Tongue (tissue), 1 donor: ENCODE measurements at regions not wholly inside any gene's neighbourhood (a gene's known extent, or its start where the extent isn't known, plus 50 kb on each side); places are given as distances from the start of the nearest gene placed in this dataset.

Source experiments
- DNase-seq: peaks from one replicate; pipeline ENCODE4 v3.0.0-alpha.2; 2015

DNA sequence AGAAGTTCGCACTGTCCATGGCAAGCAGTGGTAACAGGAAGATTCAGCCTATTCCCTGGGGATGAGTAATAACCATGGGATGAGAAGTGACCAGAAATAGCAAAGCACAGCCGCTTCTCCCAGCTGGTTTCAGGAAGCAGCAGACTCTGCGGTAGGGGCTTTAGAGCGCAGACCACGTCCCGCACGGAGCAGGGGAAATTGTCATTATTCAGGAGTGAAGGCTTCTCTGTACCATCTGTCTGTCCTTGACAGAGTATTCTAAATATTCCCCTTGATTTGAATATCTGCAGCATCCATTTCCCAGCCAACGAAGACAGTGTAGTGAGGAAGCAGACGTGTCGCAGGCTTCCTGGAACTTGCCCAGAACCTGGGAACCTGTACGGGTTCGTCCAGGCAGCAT lies 159.6 kb downstream of the NXNL2 start:
- DNase-seq: peak; percentile 32

DNA sequence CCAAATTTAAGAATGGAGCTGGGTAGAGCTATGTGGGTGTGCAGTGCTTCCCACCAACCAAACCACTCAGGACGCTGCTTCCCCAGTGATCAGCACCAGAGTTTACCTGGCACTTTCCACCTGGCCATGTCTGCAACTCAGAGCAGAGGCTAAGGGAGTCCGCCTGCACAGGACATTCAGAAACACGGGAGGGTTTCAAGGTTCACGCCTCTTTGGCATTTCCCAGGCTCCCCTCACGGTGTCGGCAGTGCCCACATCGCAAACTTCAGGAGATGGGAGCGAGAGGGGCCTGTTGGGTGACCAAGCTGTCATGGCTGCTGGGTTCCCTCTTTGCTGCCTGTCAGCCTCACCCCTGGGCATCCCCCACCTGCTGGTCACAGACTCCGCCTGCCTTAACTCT lies 161.5 kb downstream of the NXNL2 start:
- DNase-seq: no peak

DNA sequence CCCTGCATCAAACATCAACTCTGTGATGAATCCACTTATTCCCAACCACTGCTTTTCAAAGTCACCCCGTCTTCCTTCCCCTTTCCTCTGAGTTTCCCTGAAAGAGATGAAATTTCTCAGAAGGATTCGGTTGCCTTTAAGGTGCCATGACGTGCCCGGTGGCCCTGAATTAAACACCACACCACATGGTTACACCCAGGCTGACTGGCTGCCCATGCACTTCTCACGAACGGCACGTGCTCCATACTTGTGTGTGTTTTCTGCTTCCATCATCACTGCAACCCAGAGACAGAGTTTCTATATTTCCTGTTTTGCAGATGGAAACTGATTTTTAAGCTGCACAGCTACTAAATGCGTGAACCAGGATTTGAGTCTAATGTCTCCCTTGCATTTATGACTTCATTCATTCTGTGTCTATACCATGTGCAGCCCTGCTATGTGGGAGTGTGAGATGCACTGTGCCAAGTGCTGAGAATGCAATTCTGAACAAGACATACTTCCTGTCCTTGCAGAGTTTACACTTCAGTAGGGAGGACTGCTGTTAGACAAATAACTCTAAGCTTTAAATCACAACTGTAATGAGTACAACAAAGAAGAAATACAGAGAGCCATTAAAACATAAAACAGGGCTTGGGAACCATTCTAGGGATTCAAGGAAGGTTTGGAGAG lies 162.9 kb downstream of the NXNL2 start:
- DNase-seq: no peak

DNA sequence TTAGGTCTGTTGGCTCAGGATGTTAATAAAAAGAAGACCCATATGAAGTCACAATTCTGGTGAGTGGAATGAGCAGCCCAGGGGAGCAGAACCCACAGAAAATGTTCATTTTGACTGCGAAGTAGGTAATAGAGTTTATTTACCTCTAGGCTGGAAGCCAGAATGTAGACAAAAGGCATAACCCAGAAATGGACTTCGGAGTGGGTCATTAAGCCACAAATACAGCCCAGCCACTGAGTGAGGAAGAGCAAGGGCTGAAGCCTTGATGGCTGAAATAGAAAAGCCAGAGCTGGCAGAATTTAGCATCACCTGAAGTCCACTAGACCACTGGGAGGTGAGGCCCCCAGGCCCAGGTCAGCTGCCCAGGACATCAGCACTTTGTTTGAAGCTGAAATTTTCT lies 168.0 kb downstream of the NXNL2 start:
- no peak for DNase-seq

DNA sequence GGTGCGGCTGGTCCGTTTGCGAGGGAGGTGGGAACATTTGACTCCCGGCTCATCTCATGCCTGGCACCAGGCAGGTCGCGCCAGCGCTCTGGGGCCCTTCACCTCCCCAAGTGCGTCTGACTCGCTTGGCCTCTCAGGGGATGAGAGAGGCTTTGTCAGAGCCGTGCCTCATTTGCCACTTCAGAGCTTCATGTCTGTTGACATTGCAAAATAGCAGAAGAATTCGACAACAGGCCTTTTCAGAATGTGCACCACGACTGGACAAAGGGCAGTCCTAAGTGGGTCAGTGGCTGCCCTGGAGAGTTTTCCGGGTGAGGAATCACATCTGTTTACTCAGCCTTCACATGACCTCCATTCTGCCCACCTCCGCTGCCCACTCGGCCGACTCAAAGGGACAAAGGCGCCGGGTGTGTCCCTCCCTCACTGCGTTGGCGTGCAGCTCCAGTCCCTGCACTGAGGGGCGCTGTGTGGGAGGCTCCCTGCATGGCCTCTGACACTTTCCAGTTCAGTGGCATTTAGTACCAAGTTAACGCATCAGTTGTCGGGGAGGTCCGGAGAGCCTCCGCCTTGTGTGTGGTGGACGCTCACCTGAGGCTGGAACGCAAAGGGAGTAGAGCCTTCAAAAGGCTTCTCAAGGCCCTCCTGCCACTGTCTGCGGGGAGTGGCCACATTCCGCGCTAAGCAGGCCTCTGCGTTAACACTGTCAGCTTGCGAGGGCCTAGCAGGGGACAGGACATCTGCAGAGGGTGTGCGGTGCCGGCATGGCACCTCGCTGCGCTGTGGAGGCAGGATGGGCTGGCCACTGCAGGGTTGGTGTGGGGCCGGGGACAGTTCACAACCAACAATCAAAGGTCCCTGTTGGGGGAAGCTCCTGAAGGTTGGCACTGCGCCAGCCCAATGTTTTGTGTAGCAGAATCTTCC lies 171.5 kb downstream of the NXNL2 start:
- no peak for DNase-seq

DNA sequence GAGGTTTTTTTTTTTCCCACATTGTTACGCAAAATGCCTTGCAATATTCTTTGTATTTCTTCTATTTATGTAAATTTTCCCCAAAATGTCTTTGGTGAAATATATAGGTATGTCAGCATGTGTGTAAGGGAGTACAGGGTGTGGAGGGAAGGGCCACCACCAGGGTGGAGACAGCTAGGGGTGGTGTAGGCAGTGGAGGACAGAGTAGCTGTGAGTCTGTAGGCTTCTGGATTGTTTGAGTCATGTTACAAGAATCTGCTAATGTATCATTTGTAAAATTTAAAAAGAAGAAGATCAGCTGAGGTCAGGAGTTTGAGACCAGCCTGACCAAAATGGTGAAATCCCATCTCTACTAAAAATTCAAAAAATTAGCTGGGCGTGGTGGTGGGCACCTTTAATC lies 175.5 kb downstream of the NXNL2 start:
- DNase-seq: no peak

DNA sequence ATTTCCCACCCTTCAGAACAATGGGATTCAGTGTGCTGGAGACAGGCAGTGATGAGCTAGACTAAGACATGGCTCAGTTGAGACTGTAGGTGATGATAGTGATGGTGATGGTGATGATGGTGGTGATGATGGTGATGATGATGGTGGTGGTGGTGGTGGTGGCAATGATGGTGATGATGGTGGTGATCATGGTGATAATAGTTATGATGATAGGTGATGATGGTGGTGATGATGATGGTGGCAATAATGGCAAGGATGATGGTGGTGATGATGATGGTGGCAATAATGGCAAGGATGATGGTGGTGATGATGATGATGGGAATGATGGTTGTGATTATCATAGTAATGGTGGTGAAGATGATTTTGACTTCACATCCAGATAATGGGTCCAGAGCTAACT lies 176.7 kb downstream of the NXNL2 start:
- DNase-seq: no peak

DNA sequence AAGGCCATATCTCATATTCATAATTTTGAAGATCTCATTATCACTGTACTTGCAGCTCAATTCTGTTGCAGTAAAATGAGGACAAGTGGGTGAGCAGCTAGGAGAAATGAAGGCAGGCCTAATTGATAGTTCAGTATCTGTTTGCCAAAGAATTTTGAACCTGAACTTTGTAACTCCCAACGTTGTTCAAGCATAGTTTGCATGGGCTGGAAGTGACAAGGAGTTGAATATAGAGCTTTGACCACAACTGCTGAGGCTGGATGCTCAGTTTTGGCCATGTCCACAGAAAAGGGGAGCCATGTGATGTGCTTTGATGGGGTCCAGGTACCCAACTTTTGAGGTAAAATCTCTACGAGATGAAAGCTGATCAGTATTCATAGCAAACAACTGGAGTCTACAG lies 177.5 kb downstream of the NXNL2 start:
- no peak for DNase-seq

DNA sequence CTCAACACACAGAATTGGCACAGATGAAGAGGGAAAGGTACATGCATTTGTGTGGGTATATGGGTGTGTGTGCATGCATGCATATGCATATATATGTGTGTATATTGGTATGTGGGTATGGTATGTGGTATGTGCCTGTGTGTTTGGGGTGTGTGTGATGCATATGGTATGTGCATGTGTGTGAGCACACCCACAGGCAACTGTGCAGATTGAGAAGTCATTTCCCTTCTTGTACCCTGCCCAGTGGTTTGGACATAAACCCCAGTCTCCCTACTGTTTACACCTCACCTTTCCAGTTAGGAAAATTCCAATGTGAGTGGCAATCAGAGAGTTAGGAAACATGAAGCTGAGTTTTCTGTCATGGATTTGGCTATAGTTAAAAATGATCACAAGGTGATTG lies 178.0 kb downstream of the NXNL2 start:
- DNase-seq: no peak

DNA sequence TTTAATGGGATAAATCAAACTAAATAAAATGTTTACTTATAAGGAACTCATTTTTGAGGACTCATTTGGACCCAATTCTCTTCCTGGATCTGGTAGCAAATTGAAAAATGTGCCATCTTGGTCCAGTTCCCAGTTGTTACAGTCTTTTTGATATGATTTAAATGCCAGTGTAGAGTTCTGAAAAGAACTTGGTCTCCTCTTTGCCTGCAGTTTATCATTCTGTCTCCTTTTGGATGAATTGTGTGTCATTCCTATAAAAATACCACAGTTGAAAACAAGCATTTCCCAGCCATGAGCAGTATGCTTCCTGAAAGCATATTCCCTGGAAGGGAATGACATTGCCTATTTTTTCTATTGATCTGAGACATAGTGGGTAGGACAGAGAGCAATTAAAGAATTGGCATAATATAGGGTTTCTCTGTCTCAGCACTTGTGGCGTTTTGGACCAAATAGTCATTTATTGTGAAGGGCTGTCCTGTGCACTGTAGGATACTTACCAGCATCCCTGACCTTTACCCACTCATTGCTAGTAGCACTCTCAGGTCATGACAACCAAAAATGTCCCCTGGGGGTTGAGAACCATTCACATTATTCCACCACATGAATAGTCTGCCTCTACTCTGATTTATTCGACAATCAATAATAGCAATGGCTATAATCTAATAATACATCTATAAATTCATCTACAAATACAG lies 181.8 kb downstream of the NXNL2 start:
- no peak for DNase-seq

DNA sequence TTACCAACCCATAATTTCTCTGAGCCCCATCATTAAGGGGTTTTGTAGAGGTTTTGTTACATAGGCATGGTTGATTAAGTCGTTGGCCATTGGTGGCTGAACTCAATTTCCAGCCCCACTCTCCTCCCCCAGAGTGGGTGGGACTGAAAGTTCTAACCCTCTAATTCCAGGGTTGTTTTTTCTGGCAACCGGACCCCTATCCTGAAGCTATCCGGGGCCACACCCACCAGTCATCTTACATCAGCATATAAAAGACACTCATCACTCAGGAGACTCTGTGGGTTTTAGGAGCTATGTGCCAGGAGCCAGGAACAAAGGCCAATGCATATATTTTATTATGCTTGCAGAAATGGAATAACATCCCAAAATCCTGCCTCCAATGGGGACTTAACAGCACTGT lies 186.0 kb downstream of the NXNL2 start:
- no peak for DNase-seq

DNA sequence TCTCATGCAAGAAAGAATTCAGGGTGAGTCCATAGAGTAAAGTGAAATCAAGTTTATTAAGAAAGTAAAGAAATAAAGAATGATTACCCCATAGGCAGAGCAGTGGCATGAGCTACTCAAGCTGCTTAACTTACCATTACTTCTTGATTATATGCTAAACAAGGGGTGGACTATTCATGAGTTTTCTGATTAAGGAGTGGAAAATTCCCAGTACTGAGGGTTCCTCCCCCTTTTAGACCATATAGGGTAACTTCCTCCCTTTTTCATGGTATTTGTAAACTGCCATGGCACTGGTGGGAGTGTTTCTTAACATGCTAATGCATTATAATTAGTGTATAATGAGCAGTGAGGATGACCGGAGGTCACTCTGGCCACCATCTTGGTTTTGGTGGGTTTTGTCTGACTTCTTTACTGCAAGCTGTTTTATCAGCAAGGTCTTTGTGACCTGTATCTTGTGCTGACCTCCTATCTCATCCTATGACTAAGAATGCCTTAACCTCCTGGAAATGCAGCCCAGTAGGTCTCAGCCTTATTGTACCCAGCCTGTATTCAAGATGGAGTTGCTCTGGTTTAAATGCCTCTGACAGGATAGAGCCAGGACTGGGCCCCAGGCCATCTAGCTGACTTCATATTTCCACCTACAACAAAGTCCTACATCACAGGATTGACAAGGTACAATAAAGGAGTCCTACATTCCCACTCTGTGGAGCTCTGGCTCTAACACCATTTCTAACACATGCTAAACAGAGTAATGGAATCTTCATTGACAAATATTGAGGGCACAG lies 186.7 kb downstream of the NXNL2 start:
- no peak for DNase-seq

DNA sequence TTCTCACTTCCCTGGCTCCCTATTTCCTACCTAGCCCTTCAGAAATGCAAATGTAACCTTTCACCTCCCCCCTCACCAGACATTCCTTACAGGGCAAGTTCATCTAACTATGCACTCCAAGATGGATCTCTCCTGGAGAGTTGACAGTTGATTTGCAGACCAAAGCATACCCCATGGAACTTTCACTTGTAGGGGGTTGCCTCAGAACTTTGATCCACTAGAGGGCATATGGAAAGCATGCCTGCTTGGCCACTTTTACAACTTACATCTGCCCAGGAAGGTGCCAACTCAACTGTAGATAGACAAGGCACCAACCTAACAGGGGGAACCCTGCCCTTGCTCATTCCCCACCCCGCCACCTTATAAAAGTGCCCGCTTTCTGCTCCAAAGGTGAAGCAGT lies 187.8 kb downstream of the NXNL2 start:
- DNase-seq: no peak

DNA sequence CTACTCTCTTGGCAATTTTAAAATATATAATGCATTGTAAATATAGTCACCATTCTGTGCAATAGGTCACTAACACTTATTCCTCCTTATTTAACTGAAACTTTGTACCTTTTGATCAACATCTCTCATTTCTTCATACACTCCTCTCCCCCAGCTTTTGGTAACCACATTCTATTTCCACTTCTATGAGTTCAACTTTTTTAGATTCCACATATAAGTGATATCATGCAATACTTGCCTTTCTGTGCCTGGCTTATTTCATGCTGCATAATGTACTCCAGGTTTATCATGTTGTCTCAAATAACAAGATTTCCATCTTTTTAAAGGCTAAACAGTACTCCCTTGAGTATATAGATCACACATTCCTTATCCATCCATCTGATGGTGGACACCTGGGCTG lies 188.8 kb downstream of the NXNL2 start:
- DNase-seq: no peak

DNA sequence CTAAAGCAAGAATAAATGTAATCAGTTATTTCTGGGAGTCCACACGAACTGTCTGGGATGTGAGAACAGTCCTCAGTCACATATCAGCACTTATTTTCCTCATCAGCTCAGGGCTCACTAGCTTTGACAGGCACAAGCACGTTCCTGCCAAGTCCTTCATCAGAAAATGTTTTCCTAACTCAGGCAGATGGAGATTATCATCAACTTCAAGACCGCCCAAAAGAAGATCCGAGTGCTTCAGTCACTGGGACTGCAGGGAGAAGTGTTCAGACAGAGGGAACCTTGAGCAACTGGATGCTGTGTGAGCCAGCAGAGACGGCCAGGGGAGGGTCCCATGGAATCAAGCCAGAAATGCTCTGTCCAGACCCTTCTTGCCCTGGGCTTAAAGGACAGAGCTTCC lies 189.4 kb downstream of the NXNL2 start:
- no peak for DNase-seq

DNA sequence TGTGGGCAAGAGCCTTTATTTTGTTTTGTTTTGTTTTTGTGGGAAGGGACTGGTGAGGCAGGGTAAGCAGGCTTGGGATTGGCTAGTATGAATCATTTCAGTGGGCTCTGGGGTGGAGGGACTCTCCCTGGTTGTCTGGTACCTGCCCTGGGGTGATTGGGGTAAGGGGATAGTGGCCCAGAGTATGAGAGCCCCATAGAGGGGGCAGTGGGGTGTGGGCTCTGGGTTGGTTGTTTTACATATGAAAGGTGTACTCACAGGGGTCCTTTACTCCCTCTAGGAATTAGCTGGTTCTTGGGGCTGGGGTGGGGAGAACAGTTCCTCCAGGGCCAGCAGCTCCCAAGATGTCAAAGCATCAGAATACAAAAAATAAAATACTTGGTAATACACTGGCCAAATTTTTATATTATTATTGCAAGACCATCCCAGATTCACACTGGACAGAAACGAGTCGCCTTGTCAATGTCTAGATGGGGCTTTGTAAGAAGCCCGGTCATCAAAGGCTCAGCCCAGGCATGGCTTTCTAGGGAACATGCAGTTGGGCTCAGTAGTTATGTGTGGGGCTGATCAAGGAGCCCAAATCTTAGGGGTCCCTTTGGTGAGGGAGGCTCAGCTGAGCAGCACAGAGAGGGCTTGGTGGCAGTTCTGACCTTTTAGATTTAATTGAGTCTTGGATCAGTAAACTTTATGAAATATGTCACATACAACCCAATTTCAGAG lies 190.5 kb downstream of the NXNL2 start:
- no peak for DNase-seq

DNA sequence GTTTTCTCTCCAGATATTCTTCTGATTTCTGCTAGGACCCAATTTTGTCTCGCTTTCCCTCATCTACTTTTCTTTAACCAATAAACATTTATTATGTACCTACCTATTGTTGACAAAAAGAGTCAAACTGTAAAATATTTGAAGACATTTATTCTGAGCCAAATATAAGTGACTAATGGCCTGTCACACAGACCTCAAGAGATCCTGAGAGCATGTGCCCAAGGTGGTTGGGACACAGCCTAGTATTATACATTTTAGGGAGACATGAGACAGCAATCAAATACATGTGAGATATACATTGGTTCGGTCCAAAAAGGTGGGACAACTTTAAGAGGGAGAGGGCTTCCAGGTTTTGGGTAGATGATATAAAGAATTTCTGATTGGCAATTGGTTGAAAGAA lies 191.8 kb downstream of the NXNL2 start:
- no peak for DNase-seq

DNA sequence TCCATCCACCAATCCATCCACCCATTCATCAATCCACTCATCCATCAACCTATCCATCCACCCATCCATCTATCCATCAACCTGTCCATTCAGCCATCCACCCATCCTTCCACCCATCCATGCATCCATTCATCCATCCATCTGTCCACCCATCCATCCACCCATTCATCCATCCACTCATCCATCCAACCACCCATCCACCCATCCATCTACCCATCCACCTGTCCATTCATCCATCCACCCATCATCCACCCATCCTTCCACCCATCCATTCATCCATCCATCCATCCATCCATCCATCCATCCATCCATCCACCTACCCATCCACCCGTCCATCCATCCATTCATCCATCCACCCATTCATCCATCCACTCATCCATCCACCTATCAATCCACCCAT lies 195.8 kb downstream of the NXNL2 start:
- DNase-seq: no peak

DNA sequence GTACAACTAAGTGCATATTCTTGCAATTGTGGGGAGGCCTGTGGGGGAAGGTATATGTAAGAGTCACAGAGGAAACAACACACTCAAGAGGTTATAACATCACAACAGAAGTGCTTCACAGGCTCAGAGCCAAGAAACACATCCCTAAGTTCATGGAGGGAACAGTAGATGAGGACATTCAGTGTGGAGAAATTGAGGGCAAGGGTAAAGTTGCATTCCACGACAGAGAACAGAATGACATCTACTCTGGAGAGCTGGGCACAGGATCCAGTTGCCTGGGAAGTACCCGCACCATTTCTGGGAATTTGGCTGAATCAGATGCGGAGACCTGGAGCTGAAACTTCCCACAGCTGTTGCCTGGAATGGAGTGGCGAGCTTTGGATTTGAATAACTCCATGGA lies 197.2 kb downstream of the NXNL2 start:
- no peak for DNase-seq

DNA sequence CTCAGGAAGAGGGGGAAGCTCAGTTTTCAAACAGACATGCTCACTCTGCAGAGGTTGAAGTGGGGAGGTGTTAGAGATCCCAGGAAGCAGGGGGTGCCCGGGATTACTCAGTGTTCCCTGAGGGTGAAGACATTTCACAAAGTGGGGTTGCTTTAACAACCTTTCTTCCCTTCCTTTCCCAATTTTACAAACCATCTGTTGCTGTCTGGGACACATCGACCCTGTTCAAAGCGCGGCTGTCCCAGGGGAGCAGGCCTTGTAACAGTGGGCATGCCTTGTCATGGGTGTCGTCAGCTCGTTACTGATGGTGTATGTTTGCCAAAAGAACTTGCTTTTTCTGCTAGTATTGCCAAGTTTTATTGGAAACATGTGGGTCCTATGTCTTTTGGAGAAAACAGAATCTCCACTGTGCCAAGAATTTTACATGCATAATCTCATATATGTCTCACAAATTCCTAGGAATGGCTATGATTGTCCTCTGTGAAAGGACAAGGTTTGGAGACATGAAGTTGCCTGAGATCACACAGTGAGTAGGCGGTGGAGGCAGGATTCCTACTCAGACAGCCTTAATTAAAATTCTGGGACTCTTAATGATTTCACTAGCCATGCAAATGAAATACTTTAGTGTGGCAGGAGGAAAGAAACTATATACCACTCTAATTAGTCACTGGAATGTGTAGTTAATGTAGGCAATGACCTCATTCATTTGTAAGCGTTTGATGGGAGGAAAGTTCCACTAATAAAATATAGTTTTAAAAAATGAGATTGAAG lies 198.9 kb downstream of the NXNL2 start:
- DNase-seq: peak; percentile 82

DNA sequence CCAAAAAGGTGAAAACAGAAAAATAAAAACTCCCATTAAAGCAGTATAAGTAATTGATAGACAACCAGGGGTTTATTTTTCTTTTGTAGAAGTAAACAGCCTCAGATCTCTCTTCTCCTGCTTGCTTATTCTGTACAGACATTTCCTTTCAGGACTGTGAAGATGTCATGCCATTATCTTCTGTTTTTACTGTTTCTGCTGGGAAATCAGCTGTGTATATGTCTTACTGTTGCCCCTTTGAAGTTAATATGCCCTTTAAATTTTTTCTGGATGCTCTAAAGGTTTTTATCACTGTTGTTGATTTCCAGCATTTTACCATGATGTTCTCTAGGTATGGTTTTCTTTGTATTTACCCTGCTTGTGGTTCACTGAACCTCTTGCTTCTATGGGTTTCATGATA lies 199.5 kb downstream of the NXNL2 start:
- DNase-seq: no peak
